ENCODE measurements at regions not wholly inside any gene's neighbourhood (a gene's known extent, or its start where the extent isn't known, plus 50 kb on each side); places are given as distances from the start of the nearest gene placed in this dataset.
"Not testable (repeated sequence)": the region's sequence is repeated elsewhere in the genome, so short reads cannot be mapped to it uniquely, and the experiment has no call there.

DNA sequence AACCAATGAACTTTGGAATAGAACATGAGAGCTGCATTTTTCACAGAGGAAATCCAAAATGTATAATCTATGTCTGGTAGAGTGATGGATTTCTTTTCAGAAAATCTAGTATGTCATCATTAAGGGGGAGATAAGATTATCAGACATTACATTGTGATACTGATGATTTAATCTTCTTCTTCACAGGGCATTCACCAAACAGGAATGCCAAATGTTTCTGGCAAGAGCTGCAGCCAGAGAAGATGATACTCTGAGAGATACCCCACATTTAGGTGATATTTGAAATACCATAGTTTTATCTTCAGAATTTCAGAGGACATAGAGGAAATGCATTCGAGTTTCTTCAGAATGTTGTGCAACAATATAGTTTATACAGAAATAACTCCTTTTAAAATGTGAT lies 1523.7 kb upstream of the ADGRL3 start:
- Mint-ChIP-seq H3K27me3 (ENCODE audit: low read depth) (no peaks in the 10 kb centered on the region), H3K27ac (no peak overlapping the region), H3K4me3 (no peak overlapping the region), H3K36me3 (ENCODE audit: low read depth) (no peaks in the 10 kb centered on the region), H3K4me1 (ENCODE audit: low read depth) (no peaks in the 10 kb centered on the region), H3K9me3 (peaks cover 4% of the 10 kb centered on the region)

DNA sequence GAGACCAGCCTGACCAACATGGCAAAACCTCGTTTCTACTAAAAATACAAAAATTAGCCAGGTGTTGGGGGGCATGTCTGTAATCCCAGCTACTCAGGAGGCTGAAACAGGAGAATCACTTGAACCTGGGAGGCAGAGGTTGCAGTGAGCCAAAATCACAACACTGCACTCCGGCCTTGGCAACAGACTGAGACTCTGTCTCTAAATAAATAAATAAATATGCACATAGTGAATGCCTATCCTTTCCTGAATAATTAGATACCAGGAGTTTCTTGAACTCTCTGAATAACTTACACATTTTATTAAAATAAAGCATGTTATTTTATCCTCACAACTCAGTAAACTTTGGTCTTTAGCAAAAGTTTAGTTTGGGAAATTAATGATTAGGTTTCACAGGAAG lies 1523.1 kb upstream of the ADGRL3 start:
- H3K27me3 Mint-ChIP-seq (ENCODE audit: low read depth); H3K9me3 Mint-ChIP-seq: not testable (repeated sequence)

GRCh38 chr4:59685626-59686025 lies 1514.5 kb upstream of the ADGRL3 start:
- H3K9me3 Mint-ChIP-seq: no peaks in the 10 kb centered on the region
- no peak overlapping the region for H3K27ac Mint-ChIP-seq
- no peak overlapping the region for H3K4me3 Mint-ChIP-seq
- H3K36me3 Mint-ChIP-seq (ENCODE audit: low read depth): no peaks in the 10 kb centered on the region
- no peaks in the 10 kb centered on the region for H3K4me1 Mint-ChIP-seq (ENCODE audit: low read depth)
- H3K27me3 Mint-ChIP-seq (ENCODE audit: low read depth): no peaks in the 10 kb centered on the region

More for the DNA sequence above, 1523.1 kb upstream of the ADGRL3 start:
- not testable (repeated sequence) for H3K4me3 Mint-ChIP-seq; H3K36me3 Mint-ChIP-seq (ENCODE audit: low read depth); H3K4me1 Mint-ChIP-seq (ENCODE audit: low read depth); H3K27ac Mint-ChIP-seq

GRCh38 chr4:59689149-59689548 lies 1511.0 kb upstream of the ADGRL3 start:
- Mint-ChIP-seq H3K4me3 (no peak overlapping the region), H3K4me1 (ENCODE audit: low read depth) (no peaks in the 10 kb centered on the region), H3K36me3 (ENCODE audit: low read depth) (no peaks in the 10 kb centered on the region), H3K27me3 (ENCODE audit: low read depth) (no peaks in the 10 kb centered on the region), H3K27ac (no peak overlapping the region), H3K9me3 (no peaks in the 10 kb centered on the region)

GRCh38 chr4:59695355-59696053 lies 1504.6 kb upstream of the ADGRL3 start:
- Mint-ChIP-seq H3K4me1 (ENCODE audit: low read depth) (no peaks in the 10 kb centered on the region), H3K27ac (no peak overlapping the region), H3K9me3 (no peaks in the 10 kb centered on the region), H3K4me3 (no peak overlapping the region), H3K36me3 (ENCODE audit: low read depth) (no peaks in the 10 kb centered on the region), H3K27me3 (ENCODE audit: low read depth) (no peaks in the 10 kb centered on the region)

DNA sequence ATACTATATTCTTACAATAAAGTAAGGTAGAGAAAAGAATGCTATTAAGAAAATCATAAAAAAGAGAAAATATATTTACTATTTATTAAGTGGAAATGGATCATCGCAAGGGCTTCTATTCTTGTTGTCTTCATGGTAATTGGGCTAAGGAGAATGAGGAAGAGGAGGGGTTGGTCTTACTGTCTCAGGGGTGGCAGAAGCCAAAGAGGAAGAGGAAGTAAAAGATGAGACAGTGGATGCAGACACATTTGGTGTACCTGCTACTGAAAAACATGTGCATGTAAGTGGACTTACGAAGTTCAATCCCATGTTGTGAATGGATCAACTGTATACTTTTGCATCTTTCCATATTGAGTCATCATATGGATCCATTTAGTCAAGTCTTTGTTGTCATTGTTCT lies 1502.1 kb upstream of the ADGRL3 start:
- no peaks in the 10 kb centered on the region for H3K9me3 Mint-ChIP-seq
- no peaks in the 10 kb centered on the region for H3K36me3 Mint-ChIP-seq (ENCODE audit: low read depth)
- no peaks in the 10 kb centered on the region for H3K4me1 Mint-ChIP-seq (ENCODE audit: low read depth)
- H3K4me3 Mint-ChIP-seq: no peak overlapping the region
- H3K27ac Mint-ChIP-seq: no peak overlapping the region
- H3K27me3 Mint-ChIP-seq (ENCODE audit: low read depth): no peaks in the 10 kb centered on the region

DNA sequence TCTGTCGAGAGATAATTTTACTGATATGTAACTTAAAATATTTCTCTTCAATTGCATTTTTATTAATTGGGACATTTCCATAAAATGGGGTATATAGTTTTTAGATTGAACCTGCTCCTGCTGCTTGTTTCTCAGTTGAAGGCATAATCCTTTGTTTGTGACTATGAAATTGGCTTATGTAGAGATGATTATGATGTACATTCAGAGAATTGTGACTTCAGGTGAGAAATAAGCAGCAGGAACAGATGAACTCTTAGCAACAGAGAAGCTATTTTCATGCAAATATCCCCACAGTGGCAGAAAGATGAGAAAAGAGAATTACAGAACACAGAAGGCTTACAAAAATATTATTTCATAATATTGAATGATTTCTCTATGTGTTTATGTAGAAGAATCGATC lies 1499.5 kb upstream of the ADGRL3 start:
- H3K27ac Mint-ChIP-seq: no peak overlapping the region
- no peaks in the 10 kb centered on the region for H3K27me3 Mint-ChIP-seq (ENCODE audit: low read depth)
- H3K4me1 Mint-ChIP-seq (ENCODE audit: low read depth): no peaks in the 10 kb centered on the region
- H3K36me3 Mint-ChIP-seq (ENCODE audit: low read depth): no peaks in the 10 kb centered on the region
- H3K9me3 Mint-ChIP-seq: no peaks in the 10 kb centered on the region
- H3K4me3 Mint-ChIP-seq: no peak overlapping the region

DNA sequence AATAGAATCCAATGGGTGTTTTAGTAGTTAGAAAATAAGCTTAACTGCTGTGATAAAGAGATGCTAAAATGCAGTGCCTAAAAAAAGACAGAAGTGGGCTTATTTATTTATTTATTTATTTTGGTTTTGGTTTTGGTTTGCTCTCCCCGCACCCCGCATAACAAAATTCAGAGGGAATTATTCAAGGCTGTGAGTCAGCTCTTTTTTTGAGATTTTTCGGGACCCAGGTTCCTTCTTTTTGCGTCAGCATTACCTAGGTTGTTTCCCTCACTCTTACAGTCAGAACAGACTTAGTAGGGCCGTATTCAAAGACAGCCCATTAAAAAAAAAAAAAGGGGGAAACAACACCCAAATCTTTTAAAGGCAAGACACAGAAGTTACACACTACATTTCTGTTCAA lies 1495.5 kb upstream of the ADGRL3 start:
- no peak overlapping the region for H3K4me3 Mint-ChIP-seq
- no peak overlapping the region for H3K27ac Mint-ChIP-seq
- H3K4me1 Mint-ChIP-seq (ENCODE audit: low read depth): no peaks in the 10 kb centered on the region
- H3K36me3 Mint-ChIP-seq (ENCODE audit: low read depth): no peaks in the 10 kb centered on the region
- H3K27me3 Mint-ChIP-seq (ENCODE audit: low read depth): no peaks in the 10 kb centered on the region
- no peaks in the 10 kb centered on the region for H3K9me3 Mint-ChIP-seq

GRCh38 chr4:59712470-59712869 lies 1487.7 kb upstream of the ADGRL3 start:
- Mint-ChIP-seq H3K9me3 (peaks cover 14% of the 10 kb centered on the region), H3K27me3 (ENCODE audit: low read depth) (no peaks in the 10 kb centered on the region), H3K36me3 (ENCODE audit: low read depth) (no peaks in the 10 kb centered on the region), H3K4me1 (ENCODE audit: low read depth) (no peaks in the 10 kb centered on the region), H3K27ac (no peak overlapping the region), H3K4me3 (no peak overlapping the region)

- H3K36me3 Mint-ChIP-seq (ENCODE audit: low read depth); H3K4me1 Mint-ChIP-seq (ENCODE audit: low read depth); H3K27me3 Mint-ChIP-seq (ENCODE audit: low read depth); H3K27ac Mint-ChIP-seq; H3K9me3 Mint-ChIP-seq; H3K4me3 Mint-ChIP-seq: not testable (repeated sequence)
Measured at GRCh38 chr4:59724286-59724685, 1475.8 kb upstream of the ADGRL3 start.

DNA sequence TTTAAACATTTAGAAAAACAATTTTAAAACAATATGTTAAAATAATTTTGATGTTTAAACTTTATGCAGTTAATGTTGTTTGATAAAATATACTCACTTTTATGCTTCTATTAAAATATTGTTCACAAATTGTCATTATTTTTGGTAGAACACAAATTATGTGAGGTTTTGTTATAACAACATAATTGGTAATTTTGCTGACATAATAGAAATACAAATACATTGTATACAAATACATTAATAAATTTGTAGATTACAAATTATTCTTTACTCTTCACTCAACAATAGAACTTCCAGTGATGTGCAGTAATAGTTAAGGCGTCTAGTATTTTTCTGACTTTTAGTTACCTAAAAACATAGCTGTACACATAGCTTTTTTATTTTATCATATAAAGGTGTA lies 1472.4 kb upstream of the ADGRL3 start:
- no peaks in the 10 kb centered on the region for H3K36me3 Mint-ChIP-seq (ENCODE audit: low read depth)
- H3K27ac Mint-ChIP-seq: no peak overlapping the region
- H3K9me3 Mint-ChIP-seq: peaks cover 4% of the 10 kb centered on the region
- H3K27me3 Mint-ChIP-seq (ENCODE audit: low read depth): no peaks in the 10 kb centered on the region
- H3K4me1 Mint-ChIP-seq (ENCODE audit: low read depth): no peaks in the 10 kb centered on the region
- no peak overlapping the region for H3K4me3 Mint-ChIP-seq

DNA sequence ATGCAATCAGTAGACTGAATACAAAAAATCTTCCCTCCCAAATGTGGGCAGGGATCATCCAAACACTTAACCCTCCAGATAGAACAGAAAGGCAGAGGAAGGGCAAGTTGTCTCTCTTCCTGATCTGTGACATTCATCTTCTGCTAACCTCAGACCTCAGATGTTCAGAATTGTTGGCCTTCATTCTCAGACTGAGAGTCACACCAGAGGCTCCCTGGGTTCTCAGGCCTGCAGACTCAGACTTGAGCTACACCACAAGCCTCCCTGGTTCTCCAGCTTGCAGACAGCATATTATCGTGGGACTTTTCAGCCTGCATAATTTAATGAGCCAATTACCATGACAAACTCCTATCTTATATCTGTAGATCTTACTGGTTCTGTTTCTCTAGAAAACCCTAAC lies 1471.6 kb upstream of the ADGRL3 start:
- H3K4me3 Mint-ChIP-seq: no peak overlapping the region
- no peak overlapping the region for H3K27ac Mint-ChIP-seq
- peaks cover 4% of the 10 kb centered on the region for H3K9me3 Mint-ChIP-seq
- H3K4me1 Mint-ChIP-seq (ENCODE audit: low read depth): no peaks in the 10 kb centered on the region
- no peaks in the 10 kb centered on the region for H3K36me3 Mint-ChIP-seq (ENCODE audit: low read depth)
- H3K27me3 Mint-ChIP-seq (ENCODE audit: low read depth): no peaks in the 10 kb centered on the region

DNA sequence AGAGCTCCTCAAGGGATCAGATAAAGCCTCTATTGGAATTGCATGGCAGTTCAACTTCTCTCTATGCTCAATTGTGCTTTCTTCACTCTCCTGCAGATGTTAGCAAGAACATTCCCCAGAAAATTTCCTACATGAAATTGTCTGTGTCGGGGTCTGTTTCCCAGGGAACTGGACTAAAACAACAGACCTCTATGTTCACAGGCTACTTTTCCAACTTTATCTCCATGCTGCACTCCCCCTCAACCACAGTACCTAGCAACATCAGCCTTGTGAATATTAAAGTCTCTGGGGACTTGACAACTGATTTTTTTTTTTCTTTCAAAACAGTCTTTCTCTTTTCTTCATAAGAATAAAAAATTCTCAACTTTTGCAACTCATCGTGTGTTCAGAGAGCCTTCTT lies 1470.8 kb upstream of the ADGRL3 start:
- H3K4me1 Mint-ChIP-seq (ENCODE audit: low read depth): no peaks in the 10 kb centered on the region
- H3K27me3 Mint-ChIP-seq (ENCODE audit: low read depth): no peaks in the 10 kb centered on the region
- no peak overlapping the region for H3K27ac Mint-ChIP-seq
- H3K36me3 Mint-ChIP-seq (ENCODE audit: low read depth): no peaks in the 10 kb centered on the region
- H3K9me3 Mint-ChIP-seq: peaks cover 4% of the 10 kb centered on the region
- no peak overlapping the region for H3K4me3 Mint-ChIP-seq

DNA sequence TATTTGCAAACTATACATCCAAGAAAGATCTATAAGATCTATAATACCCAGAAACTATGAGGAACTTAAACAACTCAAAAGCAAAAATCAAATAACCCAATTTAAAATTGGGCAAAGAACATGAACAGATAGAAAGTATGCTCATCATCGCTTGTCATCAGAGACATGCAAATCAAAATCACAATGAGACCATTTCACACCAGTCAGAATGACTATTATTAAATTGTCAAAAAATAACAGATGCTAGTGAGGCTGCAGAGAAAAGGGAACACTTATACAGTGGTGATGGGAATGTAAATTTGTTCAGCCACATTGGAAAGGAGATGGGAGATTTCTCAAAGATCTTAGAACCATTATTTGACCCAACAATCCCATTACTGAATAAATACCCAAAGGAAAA lies 1451.7 kb upstream of the ADGRL3 start:
- H3K36me3 Mint-ChIP-seq (ENCODE audit: low read depth): no peaks in the 10 kb centered on the region
- H3K4me1 Mint-ChIP-seq (ENCODE audit: low read depth): no peaks in the 10 kb centered on the region
- H3K9me3 Mint-ChIP-seq: peaks cover 11% of the 10 kb centered on the region
- H3K27me3 Mint-ChIP-seq (ENCODE audit: low read depth): no peaks in the 10 kb centered on the region
- H3K27ac Mint-ChIP-seq: no peak overlapping the region
- no peak overlapping the region for H3K4me3 Mint-ChIP-seq

GRCh38 chr4:59759082-59759825 lies 1440.9 kb upstream of the ADGRL3 start:
- H3K36me3 Mint-ChIP-seq (ENCODE audit: low read depth): no peaks in the 10 kb centered on the region
- no peak overlapping the region for H3K4me3 Mint-ChIP-seq
- no peak overlapping the region for H3K27ac Mint-ChIP-seq
- H3K9me3 Mint-ChIP-seq: peaks cover 18% of the 10 kb centered on the region
- H3K27me3 Mint-ChIP-seq (ENCODE audit: low read depth): no peaks in the 10 kb centered on the region
- H3K4me1 Mint-ChIP-seq (ENCODE audit: low read depth): no peaks in the 10 kb centered on the region
